HG03520 (cell line): ENCODE measurements at regions not wholly inside any gene's neighbourhood (a gene's known extent, or its start where the extent isn't known, plus 50 kb on each side); places are given as distances from the start of the nearest gene placed in this dataset.
"Not testable (repeated sequence)": the region's sequence is repeated elsewhere in the genome, so short reads cannot be mapped to it uniquely, and the experiment has no call there.

Experiments
- ATAC-seq: cut with Tn5 transposase; IDR thresholded peaks from one replicate; pipeline ENCODE4 v1.9.1; 2021; ENCODE audit warnings: mild to moderate bottlenecking, moderate library complexity; ENCODE audit not compliant: unreplicated experiment

DNA sequence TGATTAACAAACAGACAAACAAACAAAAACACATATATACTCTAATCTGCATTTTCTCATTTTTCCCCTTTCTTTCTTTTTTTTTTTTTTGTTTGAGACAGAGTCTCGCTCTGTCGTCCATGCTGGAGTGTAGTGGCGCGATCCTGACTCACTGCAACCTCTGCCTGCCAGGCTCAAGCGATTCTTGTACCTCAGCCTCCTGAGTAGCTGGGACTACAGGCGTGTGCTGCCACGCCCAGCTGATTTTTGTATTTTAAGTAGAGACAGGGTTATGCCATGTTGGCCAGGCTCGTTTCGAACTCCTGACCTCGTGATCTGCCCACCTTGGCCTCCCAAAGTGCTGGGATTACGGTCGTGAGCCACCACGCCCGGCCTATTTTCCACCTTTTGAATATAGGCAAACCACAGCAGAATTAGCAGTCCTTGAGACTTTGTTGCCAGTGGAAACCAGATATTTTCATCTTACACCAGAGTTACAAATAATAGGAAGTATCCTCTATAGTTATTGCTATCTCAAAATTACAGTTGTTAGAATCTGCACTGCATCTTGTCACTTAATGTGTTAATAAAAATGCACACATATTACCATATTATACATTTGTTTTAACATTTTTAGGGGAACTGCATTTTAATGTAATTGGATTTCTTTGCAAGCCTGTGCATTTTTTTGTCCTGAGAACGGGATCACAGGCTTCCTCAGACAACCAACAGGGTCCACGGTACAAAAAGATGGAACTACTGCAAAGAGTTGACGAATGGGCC, 208.2 kb upstream of the ZNF217 start:
- ATAC-seq: no peak

DNA sequence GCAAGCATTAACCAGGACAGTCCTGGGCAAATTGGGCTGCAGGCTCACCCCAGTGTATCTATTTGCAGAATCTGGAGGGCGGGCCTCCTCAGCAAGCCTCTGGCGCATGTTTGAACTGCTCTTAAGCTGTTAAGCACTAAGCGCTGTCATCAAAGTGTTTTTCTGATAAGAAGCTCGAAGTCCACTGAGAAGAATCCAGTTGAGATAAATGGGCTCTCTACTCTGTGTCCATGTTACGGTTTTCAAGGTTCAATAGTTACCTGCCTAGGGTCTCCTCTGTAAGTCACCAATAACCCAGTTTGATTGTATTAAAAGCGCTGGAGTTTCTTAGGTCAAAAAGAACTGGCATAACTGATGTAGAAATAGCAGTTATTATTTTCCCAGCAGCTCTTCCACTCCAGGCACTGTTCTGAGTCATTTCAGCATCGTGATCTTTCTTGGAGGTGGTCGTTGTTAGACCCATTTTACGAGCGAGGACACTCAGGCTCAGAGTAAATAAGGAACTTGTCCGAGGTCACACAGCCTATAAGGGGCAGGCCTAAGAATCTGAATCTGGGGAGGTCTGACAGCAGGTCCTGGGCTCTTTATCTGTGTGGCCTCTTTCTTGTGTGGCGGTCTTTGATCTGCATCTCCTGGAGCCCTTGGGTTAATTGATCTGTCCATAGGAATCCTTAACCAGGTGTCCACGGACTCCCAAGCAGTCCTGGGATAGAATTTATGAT, 207.4 kb upstream of the ZNF217 start:
- ATAC-seq: no peak

DNA sequence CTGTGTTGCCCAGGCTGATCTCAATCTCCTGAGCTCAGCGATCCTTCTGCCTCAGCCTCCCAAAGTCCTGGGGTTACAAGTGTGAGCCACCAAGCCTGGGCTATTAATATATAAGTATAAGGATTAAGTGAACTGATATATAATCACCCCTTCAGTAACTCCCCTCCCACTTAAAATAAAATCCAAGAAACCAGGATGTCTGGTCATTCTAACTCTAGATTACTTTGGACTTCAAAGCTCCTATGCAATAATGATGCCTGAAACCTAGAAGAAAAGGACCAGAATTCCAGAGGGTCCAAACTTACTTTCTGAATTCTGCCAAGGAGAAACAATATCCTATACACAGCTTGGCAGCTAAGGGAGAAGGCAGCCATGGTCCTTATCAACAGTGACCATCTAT, 206.8 kb upstream of the ZNF217 start:
- no peak for ATAC-seq

DNA sequence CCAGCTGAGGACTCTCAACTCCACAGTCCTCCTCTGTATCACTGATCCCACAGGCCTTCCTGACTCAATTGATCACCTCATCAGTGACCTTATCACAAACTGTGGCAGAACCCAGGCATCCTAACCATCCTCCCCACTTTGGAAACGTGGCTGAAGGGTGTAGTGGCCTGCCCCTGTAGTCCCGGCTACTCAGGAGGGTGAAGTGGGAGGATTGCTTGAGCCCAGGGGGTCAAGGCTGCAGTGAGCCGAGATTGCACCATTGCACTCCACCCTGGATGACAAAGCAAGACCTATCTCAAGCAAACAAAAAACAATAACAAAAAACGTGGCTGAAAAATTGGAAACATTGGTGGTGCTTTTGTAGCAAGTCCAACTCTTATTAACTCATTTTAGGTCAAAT, 203.4 kb upstream of the ZNF217 start:
- no peak for ATAC-seq

DNA sequence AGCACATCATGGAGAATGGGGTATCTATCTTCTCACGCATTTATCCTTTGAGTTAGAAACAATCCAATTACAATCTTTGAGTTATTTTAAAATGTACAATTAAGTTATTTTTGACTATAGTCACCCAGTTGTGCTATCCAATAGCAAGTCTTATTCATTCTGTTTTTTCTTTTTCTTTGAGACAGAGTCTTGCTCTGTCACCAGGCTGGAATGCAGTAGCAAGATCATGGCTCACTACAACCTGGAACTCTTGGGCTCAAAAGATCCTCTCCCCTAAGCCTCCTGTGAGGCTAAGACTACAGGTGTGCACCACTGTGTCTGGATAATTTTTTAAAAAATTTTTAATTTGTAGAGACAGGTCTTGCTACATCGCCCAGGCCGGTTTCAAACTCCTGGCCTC, 201.5 kb upstream of the ZNF217 start:
- ATAC-seq: no peak

DNA sequence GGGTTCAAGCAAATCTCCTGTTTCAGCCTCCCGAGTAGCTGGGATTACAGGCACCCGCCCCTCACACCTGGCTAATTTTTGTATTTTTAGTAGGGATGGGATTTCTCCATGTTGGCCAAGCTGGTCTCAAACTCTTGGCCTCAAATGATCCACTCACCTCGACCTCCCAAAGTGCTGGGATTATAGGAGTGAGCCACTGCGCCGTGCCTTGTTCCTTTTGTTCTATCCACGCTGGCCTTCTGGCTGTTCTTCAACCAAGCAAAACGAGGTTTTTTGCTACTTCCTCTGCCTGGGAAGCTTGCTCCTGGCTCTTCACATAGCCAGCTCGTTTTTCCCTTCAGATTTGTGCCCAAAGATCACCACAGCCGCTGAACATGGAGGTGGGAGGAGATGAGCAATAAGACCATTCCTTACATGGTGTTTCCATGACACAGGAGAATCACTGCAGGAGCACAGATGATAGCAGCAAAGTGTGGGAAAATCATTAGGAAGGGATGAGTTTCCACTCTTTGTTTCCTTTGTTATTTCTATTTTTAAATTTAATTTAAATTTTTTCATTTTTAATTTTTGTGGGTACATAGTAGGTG, 201.0 kb upstream of the ZNF217 start:
- no peak for ATAC-seq

DNA sequence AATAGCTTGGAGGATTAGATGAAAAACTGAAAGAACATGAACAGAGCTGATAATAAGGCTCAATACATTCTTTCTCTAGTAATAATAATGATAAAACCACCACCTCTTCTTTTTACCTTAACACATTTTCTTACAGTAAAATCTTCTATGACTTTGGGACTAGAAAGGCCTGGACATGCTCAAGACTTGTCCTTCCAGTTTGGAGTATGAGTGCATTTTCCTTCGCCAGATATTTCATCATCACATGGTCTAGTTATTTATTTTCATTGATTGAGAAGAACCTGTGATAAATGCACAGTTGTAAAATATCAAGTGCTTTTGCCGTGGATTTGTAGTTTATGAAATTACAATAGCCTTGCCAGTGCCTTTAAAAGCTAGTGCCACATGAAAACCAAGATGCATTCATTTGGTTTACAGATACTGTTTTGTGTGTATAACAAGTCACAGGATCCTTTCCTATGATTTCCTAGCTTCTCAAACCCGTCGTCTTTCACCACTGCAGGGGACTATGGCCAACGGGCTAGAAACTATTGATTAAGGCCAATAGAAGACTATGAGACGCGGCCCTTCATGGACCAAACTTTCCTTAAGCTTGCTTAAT, 200.2 kb upstream of the ZNF217 start:
- no peak for ATAC-seq

DNA sequence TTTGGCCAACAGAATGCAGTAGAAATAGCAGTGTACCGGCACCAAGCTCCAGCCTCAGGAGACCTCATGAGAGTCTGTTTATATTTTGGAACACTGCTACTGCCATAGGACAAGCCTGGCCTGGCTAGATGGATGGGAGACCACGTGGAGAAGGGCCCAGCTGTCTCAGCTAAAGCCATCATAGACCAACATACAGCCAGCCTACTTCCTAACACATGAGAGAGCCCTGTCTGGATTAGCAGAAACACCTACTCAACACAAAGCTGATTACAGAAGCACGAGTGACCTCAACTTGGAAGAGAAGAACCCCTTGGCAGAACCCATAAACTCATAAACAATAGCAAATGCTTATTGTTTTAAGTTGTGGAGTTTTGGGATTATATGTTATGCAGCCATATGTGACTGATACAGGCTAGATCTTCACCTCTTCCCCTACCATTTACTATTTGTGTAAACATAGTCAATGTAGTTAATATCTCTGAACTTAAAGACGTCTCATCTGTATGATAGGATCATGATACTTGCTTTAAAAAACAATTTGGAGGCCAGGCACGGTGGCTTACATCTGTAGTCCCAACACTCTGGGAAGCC, 199.4 kb upstream of the ZNF217 start:
- no peak for ATAC-seq

DNA sequence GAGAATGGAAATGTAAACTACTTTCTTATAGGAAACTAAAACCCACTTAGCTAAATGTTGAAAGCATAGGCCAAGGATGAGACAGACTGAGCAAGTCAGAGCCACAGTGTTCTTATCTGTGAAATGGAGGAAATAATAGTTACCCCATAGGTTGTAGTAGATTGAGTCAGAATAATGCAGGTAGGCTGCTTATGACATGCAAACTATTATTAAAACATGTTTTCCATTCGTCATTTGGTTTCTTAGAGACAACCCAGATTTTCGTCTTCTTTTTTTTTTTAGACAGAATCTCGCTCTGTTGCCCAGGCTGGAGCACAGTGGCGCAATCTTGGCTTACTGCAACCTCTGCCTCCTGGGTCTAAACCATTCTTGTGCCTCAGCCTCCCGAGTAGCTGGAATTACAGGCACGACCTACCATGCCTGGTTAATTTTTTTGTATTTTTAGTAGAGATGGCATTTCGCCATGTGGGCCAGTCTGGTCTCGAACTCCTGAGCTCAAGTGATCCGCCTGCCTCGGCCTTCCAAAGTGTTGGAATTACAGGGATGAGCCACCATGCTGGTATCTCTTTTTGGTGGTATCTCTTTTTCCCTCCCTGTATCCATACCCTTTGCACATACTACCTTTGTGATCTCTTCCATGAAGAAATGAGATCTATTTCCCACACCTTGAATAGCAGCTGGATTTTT, 196.5 kb upstream of the ZNF217 start:
- no peak for ATAC-seq

DNA sequence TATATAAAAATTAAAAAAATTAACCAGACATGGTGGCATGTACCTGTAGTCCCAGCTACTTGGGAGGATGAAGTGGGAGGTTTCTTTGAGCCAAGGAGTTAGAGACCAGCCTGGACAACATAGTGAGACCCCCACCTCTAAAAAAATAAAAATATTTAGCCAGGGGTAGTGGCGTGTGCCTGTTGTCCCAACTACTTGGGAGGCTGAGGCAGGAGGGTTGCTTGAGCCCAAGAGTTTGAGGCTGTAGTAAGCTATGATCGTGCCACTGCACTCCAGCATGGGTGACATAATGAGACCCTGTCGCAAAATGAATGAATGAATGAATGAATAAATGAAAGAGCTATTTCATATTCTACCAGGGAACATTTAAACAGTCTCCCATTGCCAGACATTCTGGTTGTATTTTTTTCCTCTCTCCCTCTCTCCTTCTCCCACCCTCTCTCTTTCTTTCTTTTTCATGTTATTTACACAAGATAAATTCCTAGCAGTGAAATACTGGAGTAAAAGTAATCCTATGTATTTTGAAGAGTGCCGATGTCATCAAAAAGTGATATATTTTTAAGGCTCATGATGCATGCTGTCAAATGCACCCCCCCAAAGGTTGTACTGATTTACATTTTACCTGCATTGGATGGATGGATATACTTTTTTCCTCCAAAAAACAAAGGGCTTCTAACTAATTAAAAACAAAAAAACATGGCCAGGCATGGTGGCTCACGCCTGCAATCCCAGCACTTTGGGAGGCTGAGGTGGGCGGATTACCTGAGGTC, 194.8 kb upstream of the ZNF217 start:
- no peak for ATAC-seq

DNA sequence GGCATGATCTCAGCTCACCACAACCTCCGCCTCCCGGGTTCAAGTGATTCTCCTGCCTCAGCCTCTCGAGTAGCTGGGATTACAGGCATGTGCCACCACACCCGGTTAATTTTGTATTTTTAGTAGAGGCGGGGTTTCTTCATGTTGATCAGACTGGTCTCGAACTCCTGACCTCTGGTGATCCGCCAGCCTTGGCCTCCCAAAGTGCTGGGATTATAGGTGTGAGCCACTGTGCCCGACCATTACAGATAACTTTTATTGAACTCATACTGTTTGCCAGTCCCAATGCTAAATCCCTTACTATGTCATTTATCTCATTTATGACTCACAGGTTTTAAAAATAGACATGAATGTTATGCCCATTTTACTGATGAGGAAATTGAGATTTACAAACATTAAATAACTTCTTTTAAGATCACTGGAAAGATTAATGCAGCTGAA, 193.9 kb upstream of the ZNF217 start:
- not testable (repeated sequence) for ATAC-seq

DNA sequence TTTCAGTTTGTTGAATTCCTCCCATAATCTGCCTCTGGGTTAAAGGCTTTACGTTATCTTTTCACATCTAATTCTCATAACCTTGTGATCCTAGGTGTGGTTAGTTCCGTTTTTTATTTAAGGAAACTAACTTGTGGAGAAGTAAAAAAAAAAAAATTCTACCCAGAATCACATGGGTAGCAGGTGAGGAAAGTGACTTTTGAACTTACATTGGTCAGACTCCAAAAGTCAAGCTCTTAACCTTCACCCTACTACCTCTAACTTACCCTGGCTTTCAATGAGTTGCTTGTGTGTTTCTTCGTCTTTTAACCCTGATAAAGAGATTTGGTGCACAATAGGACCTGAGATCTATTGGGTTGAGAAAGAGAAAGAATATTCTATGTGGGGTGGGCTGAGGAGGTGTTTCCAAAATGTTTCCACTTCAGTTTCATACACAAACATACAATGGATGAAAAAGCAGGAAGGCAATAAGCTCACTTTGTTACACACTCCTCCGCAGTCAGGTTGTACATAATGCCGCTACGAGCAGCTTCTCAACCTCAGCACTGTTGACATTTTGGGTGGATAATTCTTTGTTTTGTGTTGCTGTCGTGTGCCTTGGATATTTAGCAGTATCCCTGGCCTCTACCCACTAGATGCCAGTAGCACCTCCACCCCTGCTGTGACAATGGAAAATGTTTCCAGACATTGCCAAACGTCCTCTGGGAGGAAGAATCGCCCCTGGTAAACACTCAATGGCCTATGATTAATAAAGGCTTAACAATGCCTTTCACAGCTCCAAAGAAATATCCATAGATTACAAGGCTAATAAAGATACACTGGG, 193.0 kb upstream of the ZNF217 start:
- ATAC-seq: no peak

DNA sequence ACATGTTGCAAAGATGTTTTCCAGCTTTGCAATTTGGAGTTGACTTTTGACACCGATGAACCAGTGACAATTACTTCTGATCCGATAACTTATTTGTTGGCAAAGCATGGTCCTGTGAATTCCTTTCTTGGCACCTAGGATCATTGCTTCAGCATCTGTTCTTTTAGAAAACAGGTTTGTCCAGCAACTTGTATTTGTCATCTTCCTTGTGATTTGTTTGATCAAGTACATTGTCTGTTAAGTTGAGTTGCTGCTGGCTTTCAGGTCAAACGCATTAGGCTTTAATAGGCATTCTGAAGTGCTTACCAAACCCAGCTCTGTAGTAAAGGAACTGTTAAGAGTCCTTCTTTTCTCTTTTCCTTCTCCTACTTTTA, 192.4 kb upstream of the ZNF217 start:
- ATAC-seq: no peak

DNA sequence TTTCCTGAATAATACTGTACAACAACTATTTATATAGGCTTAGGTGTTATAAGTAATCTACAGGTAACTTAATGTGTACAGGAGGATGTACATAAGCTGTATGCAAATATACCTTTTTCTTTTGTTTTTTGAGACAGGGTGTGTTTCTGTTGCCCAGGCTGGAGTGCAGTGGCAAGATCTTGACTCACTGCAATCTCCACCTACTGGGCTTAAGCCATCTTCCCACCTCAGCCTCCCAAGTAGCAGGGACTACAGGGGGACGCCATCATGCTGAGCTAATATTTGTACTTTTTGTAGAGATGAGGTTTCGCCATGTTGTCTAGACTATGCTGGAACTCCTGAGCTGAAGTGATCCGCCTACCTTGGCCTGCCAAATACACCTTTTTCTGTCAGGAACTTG, 191.7 kb upstream of the ZNF217 start:
- no peak for ATAC-seq

DNA sequence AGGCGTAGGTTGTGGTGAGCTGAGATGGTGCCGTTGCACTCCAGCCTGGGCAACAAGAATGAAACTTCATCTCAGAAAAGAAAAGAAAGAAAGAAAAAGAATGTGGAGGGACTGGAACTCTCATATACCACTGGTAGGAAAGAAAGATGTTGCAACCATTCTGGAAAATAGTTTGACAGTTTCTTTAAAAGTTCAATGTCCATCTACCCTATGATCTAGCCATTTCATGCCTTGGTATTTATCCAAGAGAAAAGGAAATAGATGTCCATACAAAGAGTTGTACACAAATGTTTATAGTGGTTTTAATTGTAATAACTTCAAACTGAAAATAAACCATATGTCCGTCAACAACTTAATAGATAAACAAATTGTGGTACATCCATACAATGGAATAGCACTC, 190.1 kb upstream of the ZNF217 start:
- ATAC-seq: no peak

DNA sequence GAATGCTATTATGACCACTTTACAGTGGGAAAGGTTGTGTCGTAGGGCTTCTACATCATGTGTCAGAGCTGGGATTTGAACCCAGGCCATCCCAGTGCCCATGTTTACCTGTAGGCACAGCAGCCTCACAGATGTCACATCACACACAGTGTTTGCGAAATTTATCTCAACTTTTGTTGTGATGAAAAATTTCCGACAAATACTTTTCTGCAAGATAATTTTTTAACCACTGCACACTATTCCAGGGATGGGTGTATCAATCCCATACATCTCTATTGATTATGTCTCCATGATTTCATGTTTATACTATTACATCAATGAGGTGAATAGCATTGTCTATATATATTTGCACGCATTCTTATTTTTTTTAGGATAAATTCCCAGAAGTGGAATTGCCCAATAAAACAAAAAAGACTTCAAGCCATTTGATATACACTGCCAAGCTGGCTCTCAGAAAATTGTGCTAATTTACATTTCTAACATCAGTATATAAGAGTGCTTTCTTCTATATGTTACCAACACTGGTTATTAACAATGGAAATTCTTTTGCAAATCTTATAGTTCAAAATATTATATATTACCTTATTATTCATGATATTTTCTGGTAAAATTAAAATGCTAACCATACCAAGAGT, 189.1 kb upstream of the ZNF217 start:
- no peak for ATAC-seq

DNA sequence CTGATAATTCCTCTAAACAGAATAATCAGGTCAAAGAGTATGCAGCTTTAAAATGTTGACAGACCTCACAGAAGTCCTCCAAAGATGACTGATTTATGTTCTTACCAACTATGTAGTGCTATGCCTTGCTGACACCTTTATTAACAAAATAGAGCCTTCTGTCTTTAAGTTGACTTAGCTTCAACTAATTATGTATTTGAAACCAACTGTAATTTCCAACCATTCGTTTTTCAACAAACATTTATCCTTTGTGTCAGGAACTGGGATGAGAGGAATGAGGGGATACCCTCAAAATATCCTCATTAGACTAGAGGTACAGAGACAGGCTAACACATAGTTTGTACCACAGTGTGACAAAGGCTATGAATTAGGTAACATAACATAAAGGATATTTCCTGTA, 186.2 kb upstream of the ZNF217 start:
- no peak for ATAC-seq

DNA sequence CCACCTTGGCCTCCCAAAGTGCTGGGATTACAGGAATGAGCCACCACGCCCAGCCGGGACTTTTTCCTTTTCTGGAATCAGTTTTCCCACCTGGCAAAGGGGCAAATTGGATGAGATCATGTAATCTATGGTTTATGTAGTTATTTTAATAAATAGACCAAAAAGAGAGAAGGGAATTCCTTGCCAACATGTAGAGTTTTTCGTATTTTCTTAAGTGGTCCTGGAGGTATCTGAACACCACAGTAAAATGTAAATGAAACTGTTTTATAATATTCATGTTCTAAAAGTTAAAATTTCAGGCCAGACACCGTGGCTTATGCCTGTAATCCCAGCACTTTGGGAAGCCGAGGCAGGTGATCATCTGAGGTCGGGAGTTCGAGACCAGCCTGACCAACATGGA, 185.1 kb upstream of the ZNF217 start:
- ATAC-seq: no peak

DNA sequence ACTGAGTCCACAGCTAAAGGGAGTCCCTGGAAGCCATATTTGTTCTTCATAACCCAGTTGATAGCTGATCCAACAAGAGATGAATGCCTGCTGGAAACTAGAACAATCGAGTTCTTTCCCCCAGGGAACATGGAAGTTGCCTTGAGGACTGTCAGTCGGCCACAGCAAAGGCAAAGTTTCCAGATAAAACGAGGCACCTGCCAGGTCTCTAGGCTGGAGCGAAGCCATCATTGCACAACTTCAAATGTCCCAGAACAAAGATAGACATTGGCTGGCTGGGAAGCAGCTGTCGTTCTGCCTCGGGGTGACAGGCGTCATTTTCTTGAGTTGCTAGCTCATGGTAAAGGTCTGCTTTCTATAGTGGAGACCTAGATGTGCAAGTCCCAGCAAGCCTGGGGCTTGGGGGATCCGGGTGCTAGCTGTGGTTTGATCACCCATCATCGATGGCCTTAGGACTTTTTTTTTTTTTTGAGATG, 184.4 kb upstream of the ZNF217 start:
- ATAC-seq: no peak
